Fibroblast of skin of right biceps (primary cell): ENCODE measurements at regions not wholly inside any gene's neighbourhood (a gene's known extent, or its start where the extent isn't known, plus 50 kb on each side); places are given as distances from the start of the nearest gene placed in this dataset.
"Not testable (repeated sequence)": the region's sequence is repeated elsewhere in the genome, so short reads cannot be mapped to it uniquely, and the experiment has no call there.

ENCODE experiments used
- DNase-seq: peaks from one replicate; pipeline ENCODE4 v3.0.0-alpha.2; 2013

GRCh38 chr3:162678941-162679340 lies 1182.3 kb downstream of the OTOL1 start:
- no peak for DNase-seq

DNA sequence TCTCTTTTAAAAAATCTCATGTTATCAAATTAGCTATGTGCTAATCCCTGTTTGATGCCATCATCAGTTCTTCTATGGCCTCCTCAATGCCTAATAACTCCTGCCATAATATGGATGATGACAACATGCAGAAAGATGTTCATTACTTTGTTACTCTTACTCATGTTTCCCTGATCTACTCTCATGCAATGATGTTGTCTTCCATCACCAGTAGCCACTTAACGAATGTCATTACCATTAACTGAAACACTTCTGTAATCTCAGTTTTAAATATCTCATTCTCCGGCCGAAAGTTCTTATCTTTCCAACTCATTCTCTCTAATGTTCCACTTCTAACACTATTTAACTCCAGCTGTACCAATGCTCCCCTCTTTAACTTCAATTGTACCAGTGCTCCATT lies 1187.7 kb downstream of the OTOL1 start:
- no peak for DNase-seq

GRCh38 chr3:162699291-162699690 lies 1202.7 kb downstream of the OTOL1 start:
- no peak for DNase-seq

DNA sequence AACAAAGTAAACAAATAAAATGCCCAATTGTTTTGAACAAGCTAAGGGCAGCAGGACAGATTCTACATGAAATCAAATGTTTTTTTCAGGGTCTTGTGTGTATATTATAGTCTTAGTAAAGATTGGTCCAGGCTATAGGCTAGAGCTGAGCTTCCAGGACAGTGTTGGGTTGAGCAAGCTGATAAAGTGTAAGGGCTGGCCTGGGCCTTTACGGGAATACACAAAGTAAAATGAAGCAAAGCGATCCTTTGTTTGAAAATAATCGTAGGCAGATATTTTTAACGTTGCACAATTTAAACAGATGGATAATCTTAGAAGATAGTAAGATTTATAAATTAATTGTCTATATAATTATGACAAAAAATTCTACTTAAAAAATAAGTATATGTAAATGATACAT lies 1204.6 kb downstream of the OTOL1 start:
- DNase-seq = no peak

GRCh38 chr3:162702768-162703385 lies 1206.3 kb downstream of the OTOL1 start:
- no peak for DNase-seq

GRCh38 chr3:162704238-162704637 lies 1207.6 kb downstream of the OTOL1 start:
- no peak for DNase-seq

GRCh38 chr3:162704799-162705385 lies 1208.3 kb downstream of the OTOL1 start:
- no peak for DNase-seq

DNA sequence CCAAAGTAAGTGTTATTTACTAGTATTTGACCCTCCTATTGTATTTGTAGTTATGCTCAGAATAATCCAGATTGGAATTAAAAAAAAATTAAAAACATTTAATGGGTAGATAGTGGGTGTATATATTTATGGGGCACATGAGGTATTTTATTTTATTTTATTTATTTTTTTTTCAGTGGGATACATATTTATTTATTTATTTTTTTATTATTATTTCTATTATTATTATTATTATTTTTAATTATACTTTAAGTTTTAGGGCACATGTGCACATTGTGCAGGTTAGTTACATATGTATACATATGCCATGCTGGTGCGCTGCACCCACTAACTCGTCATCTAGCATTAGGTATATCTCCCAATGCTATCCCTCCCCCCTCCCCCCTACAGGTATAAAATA lies 1211.8 kb downstream of the OTOL1 start:
- not testable (repeated sequence) for DNase-seq

GRCh38 chr3:162708942-162709706 lies 1212.5 kb downstream of the OTOL1 start:
- DNase-seq = peak; percentile 9

DNA sequence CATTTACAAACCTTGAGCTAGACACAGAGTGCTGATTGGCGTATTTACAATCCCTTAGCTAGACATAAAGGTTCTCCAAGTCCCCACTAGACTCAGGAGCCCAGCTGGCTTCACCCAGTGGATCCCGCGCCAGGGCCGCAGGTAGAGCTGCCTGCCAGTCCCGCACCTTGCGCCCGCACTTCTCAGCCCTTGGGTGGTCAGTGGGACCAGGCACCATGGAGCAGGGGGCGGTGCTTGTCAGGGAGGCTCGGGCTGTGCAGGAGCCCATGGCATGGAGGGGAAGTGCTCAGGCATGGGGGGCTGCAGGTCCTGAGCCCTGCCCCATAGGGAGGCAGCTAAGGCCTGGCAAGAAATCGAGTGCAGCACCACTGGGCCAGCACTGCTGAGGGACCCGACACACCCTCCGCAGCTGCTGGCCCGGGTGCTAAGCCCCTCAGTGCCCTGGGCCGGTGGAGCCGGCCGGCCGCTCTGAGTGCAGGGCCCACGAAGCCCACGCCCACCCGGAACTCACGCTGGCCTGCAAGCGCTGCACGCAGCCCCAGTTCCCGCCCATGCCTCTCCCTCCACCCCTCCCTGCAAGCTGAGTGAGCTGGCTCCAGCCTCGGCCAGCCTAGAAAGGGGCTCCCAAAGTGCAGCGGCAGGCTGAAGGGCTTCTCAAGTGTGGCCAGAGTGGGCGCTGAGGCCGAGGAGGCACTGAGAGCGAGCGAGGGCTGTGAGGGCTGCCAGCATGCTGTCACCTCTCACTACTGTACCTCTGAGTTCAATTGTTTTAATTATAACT lies 1213.9 kb downstream of the OTOL1 start:
- DNase-seq = no peak

- not testable (repeated sequence) for DNase-seq
Observed at GRCh38 chr3:162717074-162717473, 1220.5 kb downstream of the OTOL1 start.

DNA sequence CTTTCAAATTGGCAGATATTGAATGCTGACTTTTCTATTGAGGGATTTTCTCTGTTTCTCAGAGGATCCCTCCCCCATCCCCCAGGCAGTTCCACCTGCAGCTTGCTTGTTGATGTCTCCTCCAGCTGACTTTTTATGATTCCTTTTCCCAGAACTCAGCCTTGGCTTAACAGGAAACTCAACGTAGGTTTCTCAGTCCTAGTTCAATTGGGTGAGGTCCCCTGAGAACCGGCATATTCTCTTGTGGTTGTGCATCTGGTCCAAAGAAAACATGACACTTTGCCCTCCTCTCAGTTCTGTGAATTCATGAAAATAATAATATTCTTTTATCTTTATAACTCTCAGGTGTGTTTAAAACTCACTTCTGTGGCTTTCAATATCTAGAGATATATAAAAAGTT lies 1222.1 kb downstream of the OTOL1 start:
- no peak for DNase-seq

DNA sequence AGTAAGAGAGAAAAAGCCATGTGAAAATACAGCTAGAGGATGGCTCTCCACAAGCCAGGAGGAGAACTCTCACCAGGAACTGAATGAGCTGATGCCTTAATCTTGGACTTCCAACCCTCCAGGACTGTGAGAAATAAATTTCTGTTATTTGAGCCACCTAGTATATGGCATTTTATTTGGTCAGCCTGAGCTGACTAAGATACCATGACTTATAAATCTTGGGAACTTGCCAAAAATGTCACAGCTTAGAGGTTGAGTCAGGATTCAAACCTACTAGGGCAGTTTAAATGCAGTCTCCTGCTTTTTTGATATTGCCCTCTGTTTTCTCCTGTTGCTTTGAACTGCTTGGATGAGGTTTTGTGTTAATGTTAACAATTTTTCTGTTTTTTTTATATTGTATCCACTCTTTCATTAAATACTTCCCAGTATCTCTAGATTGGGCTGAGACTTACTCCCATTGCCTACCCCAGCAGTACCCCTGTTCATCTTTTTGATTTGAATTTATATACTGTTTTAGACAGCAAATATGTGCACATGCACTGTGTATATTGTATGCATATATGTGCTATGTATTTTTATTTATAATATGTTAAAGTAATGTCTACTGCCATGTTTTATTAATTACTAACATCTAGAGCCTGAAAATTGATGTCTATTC lies 1223.2 kb downstream of the OTOL1 start:
- DNase-seq = peak; percentile 93

DNA sequence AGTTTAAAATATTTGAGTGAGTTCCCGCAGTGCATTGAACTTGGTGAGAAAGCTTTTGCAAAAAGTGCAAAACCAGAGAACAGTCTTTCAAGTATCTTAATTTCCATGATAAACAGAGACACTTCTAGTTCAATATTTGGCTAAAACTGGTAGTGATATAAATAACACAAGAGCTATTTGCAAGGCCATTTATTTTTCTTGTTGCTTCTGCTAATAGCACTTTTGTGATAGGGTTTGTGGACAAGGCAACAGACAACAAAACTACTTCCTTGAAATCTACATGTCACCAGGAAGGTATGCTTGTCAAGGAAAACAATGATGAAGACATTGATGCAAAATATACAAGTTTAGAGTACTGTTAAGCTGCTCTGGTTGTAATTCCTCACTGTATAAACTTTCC lies 1225.1 kb downstream of the OTOL1 start:
- DNase-seq = no peak

GRCh38 chr3:162722337-162722736 lies 1225.7 kb downstream of the OTOL1 start:
- no peak for DNase-seq

- not testable (repeated sequence) for DNase-seq
Observed at GRCh38 chr3:162722796-162723195, 1226.2 kb downstream of the OTOL1 start.

DNA sequence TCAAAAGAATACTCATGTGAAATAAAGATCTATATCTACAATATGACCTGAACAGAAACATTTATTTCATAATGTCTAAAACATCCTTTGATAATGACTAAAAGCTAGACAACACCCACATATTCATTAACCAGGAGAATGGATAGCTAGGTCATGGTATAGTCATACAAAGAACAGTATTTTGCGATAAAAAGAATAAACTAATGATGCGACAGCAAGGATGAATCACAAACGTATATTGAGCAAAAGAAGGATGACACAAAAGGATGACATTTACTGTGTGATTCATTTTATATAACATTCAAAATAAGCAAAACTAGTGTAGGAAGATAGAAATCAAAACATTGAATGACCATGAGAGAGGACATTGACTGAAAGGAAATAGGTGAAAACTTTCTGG lies 1233.1 kb downstream of the OTOL1 start:
- DNase-seq = peak; percentile 59

GRCh38 chr3:162731961-162732360 lies 1235.4 kb downstream of the OTOL1 start:
- not testable (repeated sequence) for DNase-seq

- DNase-seq = peak; percentile 24
Observed at GRCh38 chr3:162738784-162739183, 1242.2 kb downstream of the OTOL1 start.

DNA sequence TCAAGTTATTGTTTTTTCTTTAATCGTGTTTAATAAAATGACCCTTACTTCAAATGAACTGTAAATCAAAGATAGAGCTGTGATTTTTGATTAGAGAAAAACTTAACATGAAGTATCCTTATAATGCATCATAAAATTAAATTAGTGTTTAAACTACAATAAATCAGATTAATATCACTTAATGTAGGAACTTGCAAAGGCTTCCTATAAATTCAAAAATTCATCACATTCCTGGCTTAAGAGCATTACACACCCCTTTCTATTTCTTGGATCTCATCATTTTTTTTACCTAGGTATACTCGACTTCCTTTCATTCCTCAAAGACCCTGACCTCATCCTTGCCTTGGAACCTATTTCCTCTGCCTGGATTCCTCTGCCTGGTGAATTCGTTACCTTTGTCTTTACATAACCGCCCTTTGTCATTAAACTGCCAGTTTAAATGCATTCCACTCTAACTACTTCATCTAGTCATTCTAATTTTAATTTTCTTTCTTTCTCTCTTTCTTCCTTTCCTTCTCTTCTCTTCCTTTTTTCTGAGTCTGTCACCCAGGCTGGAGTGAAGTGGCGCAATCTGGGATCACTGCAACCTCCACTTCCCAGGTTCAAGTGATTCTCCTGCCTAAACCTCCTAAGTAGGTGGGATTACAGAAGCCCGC lies 1244.5 kb downstream of the OTOL1 start:
- no peak for DNase-seq

DNA sequence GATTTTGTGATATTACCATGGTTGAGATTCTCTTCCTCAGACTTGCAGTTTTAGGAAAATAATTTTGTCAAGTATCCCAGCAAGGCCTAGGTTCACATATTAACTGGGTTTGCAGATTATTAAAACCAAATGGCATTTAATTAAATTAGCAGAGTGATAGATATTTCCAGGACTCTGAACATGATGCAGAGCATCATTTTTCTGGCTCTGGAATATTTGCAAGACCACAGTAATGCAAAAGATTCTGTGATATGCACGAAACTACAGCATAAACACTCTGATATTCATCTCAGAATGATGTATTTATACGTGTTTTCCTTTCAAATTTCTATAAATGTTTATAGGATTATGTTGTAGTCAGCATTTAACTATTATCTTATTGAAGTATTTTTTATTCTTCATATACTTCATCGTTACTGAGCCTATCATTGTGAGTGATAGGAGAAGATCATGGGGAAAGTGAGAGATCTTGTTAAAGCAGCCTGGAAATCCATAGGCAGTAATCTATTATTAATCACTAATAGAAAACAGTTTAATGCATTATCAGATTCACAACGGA lies 1245.6 kb downstream of the OTOL1 start:
- peak; percentile 52 for DNase-seq

- DNase-seq = no peak
Observed at GRCh38 chr3:162743091-162743490, 1246.5 kb downstream of the OTOL1 start.
